HepG2 (cell line): ENCODE measurements at regions not wholly inside any gene's neighbourhood (a gene's known extent, or its start where the extent isn't known, plus 50 kb on each side); places are given as distances from the start of the nearest gene placed in this dataset.

Source experiments
- ATAC-seq: fragments of 200-7000 bp; cut with Tn5 transposase; 3 replicates; pipeline ENCODE4 v1.9.1; 2020; ENCODE audit warnings: mild to moderate bottlenecking, moderate library complexity
- BruUV-seq: library from RNA; stranded (reverse); fragments of 400-500 nt; replicated peaks from 2 replicates; lab custom pipeline; 2021; lab: Mats Ljungman, UMichigan
- CTCF ChIA-PET: fragments of 300-600 bp; formaldehyde crosslinking; extraction: SDS; loops from one replicate; lab custom pipeline; 2021; ENCODE audit warnings: low total read pairs, inconsistent platforms, low intra/inter-chr PET ratio; lab: Yijun Ruan, JAX
- POLR2A ChIA-PET: fragments of 350-600 bp; sonication (Branson Sonifier 250); formaldehyde crosslinking; loops from one replicate; lab custom pipeline; 2020; ENCODE audit warnings: antibody characterized with exemption, inconsistent platforms; lab: Yijun Ruan, JAX
- DNase-seq: peaks from one replicate; pipeline ENCODE4 v3.0.0-alpha.2; 2015; ENCODE audit warnings: low spot score
- FAIRE-seq: peaks from 3 replicates; lab custom pipeline; 2011; peaks lifted over from hg19 to GRCh38; lab: Jason Lieb, UNC
- H2AFZ ChIP-seq: one replicate; pipeline ENCODE4 v1.6.1; 2011; ENCODE audit warnings: low read length, inconsistent platforms
- H3K27ac ChIP-seq: fragments of 300-600 bp; 3 replicates; pipeline ENCODE4 v1.8.0; 2011; ENCODE audit warnings: mixed run types, mild to moderate bottlenecking, mixed read lengths, low read length, inconsistent platforms; ENCODE audit not compliant: insufficient read depth; ENCODE audit errors: extremely low read length
- H3K27me3 ChIP-seq, 2 experiments: fragments of 200-600 bp in 1 of 2; 2 replicates in 1 of 2; 3 replicates in 1 of 2; pipeline versions ENCODE4 v1.6.0 to v1.8.0; 2011; ENCODE audit warnings: low read length in 2 of 2, mild to moderate bottlenecking in 2 of 2, moderate library complexity in 2 of 2, inconsistent platforms in 1 of 2; ENCODE audit not compliant: insufficient read depth in 2 of 2, control insufficient read depth in 1 of 2
- H3K36me3 ChIP-seq, 2 experiments: fragments of 200-600 bp in 1 of 2; replicated peaks in 1 of 2; 2 replicates in 1 of 2; 3 replicates in 1 of 2; pipeline versions ENCODE4 v1.5.1 to v1.8.0; 2011; ENCODE audit warnings: low read length in 2 of 2, inconsistent platforms in 1 of 2; ENCODE audit not compliant: insufficient read depth in 2 of 2, control insufficient read depth in 1 of 2
- H3K4me1 ChIP-seq: 2 replicates; pipeline ENCODE4 v1.5.1; 2012; ENCODE audit warnings: low read length, inconsistent platforms; ENCODE audit not compliant: insufficient read depth
- H3K4me2 ChIP-seq: 2 replicates; pipeline ENCODE4 v1.6.0; 2011; ENCODE audit warnings: low read depth, low read length, inconsistent platforms
- H3K4me3 ChIP-seq, 3 experiments: fragments of 200-600 bp in 1 of 3; sonication (generic), shearing (Covaris generic) in 1 of 3; replicated peaks in 1 of 3; 2 replicates each; pipeline ENCODE4 v1.5.1; 2011 to 2016; ENCODE audit warnings: low read length in 3 of 3, inconsistent platforms in 2 of 3, low read depth in 2 of 3, mild to moderate bottlenecking in 2 of 3, control low read depth in 1 of 3, mixed read lengths in 1 of 3; ENCODE audit not compliant: insufficient read depth in 1 of 3
- H3K79me2 ChIP-seq: one replicate; pipeline ENCODE4 v1.6.1; 2011; ENCODE audit warnings: low read length, inconsistent platforms; ENCODE audit not compliant: insufficient read depth
- H3K9ac ChIP-seq: 2 replicates; pipeline ENCODE4 v1.6.0; 2011; ENCODE audit warnings: mild to moderate bottlenecking, low read depth, low read length, inconsistent platforms; ENCODE audit not compliant: insufficient read depth
- H3K9me3 ChIP-seq: 2 replicates; pipeline ENCODE4 v1.5.1; 2012; ENCODE audit warnings: mild to moderate bottlenecking, low read length
- H4K20me1 ChIP-seq: 2 replicates; pipeline ENCODE4 v1.6.0; 2011; ENCODE audit warnings: inconsistent platforms, mild to moderate bottlenecking, low read length, moderate library complexity; ENCODE audit not compliant: insufficient read depth
- BCL3 ChIP-seq: sonication (generic); formaldehyde crosslinking; IDR thresholded peaks from 2 replicates; pipeline ENCODE4 v1.5.1; 2020; ENCODE audit warnings: mild to moderate bottlenecking, missing genetic modification reagents, moderate library complexity
- IKZF1 ChIP-seq: fragments of 450-650 bp; IDR thresholded peaks from 2 replicates; pipeline ENCODE4 v1.7.1; 2016
- KDM4B ChIP-seq: sonication (generic); formaldehyde crosslinking; IDR thresholded peaks from 2 replicates; pipeline ENCODE4 v1.4.0; 2020; ENCODE audit warnings: missing genetic modification reagents
- U2AF1 ChIP-seq: fragments of 200-400 bp; formaldehyde crosslinking; optimal IDR thresholded peaks from 2 replicates; pipeline ENCODE3; 2017; ENCODE audit warnings: mild to moderate bottlenecking, low read depth, low read length
- WGBS: methylation state at CpG from one replicate; pipeline ENCODE4 v1.1.6; 2017; ENCODE audit warnings: low lambda C conversion rate; 5-methylcytosine and 5-hydroxymethylcytosine counted together
- in situ Hi-C: cut with HindIII; loops from 2 replicates; pipeline ENCODE4 v1.10.0; 2017; ENCODE audit warnings: low pct_unique_long_range_greater_than_20kb; ENCODE audit not compliant: extremely low pct_ligation_motif_present
- intact Hi-C: fragments of 100-400 bp; cut with micrococcal nuclease; formaldehyde crosslinking; loops from one replicate; pipeline ENCODE4 v1.10.0; 2022; ENCODE audit not compliant: unreplicated experiment
- TF ChIP-seq, protein P1 (sequence below): IDR thresholded peaks from 2 replicates; pipeline ENCODE4 v1.6.1; 2016; ENCODE audit warnings: low read depth, missing genetic modification reagents, missing compliant biosample characterization
- TF ChIP-seq, protein P2 (sequence below): sonication (generic); formaldehyde crosslinking; IDR thresholded peaks from 2 replicates; pipeline ENCODE4 v1.5.0; 2020; ENCODE audit warnings: mild to moderate bottlenecking, missing genetic modification reagents, borderline replicate concordance

DNA sequence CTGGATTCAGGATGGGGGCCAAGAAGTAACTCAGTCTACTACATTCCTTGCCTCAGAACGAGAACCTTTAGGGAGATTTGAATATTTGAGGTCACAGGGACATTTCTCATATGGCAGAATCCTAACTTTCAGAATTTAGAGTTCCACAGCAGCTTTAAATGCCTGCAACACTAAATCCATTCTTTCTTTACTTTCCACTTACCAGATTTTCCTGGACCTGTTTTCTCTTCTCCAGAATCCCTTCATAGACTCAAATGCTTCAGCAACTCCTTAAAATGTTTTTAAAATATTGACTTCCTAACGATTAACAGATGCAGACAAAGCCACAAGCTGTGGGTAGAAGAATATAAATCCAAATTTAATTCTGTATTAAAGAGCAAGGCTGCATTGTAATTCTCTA, 63.1 kb downstream of the PRSS23 start (continued):
- TF ChIP-seq KDM4B (CRISPR knock-in tag), result no peak
- TF ChIP-seq BCL3 (CRISPR knock-in tag), result no peak

GRCh38 chr11:86865436-86865835, 65.1 kb downstream of the PRSS23 start:
- H3K27me3 ChIP-seq, result 0 out of 5 replicates have a peak, but pooled peaks cover 0 to 9% of the 10 kb centered on the region in 2 experiments
- no peak overlapping the region for H2AFZ ChIP-seq
- no peaks in the 10 kb centered on the region for H3K9me3 ChIP-seq
- no peaks in the 10 kb centered on the region for H3K4me1 ChIP-seq
- 0% methylated on average over 1 of the region's 1 CpG for WGBS
- H3K27ac ChIP-seq, result no peak overlapping the region
- ATAC-seq (no peak), FAIRE-seq (no peak), DNase-seq (no peak)
- no peak overlapping the region for H3K4me2 ChIP-seq
- H3K4me3 ChIP-seq, result no peak overlapping the region
- POLR2A ChIA-PET, result no interaction called here
- CTCF ChIA-PET, result no interaction called here
- H4K20me1 ChIP-seq, result no peaks in the 10 kb centered on the region
- no peaks in the 10 kb centered on the region for H3K36me3 ChIP-seq
- no peak overlapping the region for H3K9ac ChIP-seq
- intact Hi-C loops (no loop called here), in situ Hi-C loops (no loop called here)
- no peaks in the 10 kb centered on the region for H3K79me2 ChIP-seq
- no TSS peak for BruUV-seq
- TF ChIP-seq IKZF1 (no peak), U2AF1 (no peak)
- TF ChIP-seq, protein P1, sequence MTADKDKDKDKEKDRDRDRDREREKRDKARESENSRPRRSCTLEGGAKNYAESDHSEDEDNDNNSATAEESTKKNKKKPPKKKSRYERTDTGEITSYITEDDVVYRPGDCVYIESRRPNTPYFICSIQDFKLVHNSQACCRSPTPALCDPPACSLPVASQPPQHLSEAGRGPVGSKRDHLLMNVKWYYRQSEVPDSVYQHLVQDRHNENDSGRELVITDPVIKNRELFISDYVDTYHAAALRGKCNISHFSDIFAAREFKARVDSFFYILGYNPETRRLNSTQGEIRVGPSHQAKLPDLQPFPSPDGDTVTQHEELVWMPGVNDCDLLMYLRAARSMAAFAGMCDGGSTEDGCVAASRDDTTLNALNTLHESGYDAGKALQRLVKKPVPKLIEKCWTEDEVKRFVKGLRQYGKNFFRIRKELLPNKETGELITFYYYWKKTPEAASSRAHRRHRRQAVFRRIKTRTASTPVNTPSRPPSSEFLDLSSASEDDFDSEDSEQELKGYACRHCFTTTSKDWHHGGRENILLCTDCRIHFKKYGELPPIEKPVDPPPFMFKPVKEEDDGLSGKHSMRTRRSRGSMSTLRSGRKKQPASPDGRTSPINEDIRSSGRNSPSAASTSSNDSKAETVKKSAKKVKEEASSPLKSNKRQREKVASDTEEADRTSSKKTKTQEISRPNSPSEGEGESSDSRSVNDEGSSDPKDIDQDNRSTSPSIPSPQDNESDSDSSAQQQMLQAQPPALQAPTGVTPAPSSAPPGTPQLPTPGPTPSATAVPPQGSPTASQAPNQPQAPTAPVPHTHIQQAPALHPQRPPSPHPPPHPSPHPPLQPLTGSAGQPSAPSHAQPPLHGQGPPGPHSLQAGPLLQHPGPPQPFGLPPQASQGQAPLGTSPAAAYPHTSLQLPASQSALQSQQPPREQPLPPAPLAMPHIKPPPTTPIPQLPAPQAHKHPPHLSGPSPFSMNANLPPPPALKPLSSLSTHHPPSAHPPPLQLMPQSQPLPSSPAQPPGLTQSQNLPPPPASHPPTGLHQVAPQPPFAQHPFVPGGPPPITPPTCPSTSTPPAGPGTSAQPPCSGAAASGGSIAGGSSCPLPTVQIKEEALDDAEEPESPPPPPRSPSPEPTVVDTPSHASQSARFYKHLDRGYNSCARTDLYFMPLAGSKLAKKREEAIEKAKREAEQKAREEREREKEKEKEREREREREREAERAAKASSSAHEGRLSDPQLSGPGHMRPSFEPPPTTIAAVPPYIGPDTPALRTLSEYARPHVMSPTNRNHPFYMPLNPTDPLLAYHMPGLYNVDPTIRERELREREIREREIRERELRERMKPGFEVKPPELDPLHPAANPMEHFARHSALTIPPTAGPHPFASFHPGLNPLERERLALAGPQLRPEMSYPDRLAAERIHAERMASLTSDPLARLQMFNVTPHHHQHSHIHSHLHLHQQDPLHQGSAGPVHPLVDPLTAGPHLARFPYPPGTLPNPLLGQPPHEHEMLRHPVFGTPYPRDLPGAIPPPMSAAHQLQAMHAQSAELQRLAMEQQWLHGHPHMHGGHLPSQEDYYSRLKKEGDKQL (CRISPR knock-in tag), result no peak
- TF ChIP-seq, protein P2, sequence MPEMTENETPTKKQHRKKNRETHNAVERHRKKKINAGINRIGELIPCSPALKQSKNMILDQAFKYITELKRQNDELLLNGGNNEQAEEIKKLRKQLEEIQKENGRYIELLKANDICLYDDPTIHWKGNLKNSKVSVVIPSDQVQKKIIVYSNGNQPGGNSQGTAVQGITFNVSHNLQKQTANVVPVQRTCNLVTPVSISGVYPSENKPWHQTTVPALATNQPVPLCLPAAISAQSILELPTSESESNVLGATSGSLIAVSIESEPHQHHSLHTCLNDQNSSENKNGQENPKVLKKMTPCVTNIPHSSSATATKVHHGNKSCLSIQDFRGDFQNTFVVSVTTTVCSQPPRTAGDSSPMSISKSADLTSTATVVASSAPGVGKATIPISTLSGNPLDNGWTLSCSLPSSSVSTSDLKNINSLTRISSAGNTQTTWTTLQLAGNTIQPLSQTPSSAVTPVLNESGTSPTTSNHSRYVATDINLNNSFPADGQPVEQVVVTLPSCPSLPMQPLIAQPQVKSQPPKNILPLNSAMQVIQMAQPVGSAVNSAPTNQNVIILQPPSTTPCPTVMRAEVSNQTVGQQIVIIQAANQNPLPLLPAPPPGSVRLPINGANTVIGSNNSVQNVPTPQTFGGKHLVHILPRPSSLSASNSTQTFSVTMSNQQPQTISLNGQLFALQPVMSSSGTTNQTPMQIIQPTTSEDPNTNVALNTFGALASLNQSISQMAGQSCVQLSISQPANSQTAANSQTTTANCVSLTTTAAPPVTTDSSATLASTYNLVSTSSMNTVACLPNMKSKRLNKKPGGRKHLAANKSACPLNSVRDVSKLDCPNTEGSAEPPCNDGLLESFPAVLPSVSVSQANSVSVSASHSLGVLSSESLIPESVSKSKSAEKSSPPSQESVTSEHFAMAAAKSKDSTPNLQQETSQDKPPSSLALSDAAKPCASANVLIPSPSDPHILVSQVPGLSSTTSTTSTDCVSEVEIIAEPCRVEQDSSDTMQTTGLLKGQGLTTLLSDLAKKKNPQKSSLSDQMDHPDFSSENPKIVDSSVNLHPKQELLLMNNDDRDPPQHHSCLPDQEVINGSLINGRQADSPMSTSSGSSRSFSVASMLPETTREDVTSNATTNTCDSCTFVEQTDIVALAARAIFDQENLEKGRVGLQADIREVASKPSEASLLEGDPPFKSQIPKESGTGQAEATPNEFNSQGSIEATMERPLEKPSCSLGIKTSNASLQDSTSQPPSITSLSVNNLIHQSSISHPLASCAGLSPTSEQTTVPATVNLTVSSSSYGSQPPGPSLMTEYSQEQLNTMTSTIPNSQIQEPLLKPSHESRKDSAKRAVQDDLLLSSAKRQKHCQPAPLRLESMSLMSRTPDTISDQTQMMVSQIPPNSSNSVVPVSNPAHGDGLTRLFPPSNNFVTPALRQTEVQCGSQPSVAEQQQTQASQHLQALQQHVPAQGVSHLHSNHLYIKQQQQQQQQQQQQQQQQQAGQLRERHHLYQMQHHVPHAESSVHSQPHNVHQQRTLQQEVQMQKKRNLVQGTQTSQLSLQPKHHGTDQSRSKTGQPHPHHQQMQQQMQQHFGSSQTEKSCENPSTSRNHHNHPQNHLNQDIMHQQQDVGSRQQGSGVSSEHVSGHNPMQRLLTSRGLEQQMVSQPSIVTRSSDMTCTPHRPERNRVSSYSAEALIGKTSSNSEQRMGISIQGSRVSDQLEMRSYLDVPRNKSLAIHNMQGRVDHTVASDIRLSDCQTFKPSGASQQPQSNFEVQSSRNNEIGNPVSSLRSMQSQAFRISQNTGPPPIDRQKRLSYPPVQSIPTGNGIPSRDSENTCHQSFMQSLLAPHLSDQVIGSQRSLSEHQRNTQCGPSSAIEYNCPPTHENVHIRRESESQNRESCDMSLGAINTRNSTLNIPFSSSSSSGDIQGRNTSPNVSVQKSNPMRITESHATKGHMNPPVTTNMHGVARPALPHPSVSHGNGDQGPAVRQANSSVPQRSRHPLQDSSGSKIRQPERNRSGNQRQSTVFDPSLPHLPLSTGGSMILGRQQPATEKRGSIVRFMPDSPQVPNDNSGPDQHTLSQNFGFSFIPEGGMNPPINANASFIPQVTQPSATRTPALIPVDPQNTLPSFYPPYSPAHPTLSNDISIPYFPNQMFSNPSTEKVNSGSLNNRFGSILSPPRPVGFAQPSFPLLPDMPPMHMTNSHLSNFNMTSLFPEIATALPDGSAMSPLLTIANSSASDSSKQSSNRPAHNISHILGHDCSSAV (CRISPR knock-in tag), result no peak
